ENCODE measurements at regions not wholly inside any gene's neighbourhood (a gene's known extent, or its start where the extent isn't known, plus 50 kb on each side); places are given as distances from the start of the nearest gene placed in this dataset.

DNA sequence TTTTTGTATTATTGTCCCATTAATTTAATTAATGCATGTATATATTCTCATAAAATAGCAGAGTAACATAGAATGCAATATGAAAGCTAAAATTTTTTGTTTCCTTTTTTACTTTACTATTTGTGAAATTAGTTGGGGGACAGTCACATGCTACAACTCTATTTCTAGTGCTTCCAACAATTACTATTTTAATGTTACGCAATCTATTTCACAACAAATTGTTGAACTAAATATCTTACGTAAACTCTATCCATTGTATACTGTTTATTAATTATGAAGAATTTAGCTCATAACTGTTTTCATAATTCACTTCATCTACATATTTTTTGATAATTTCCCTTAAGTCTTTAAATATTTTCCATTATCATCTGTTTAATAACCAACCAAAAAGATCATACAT lies 1685.4 kb upstream of the CDH6 start:
- no peak for TF ChIP-seq CTCF (IDR thresholded peaks at IDR 0.05; ENCODE audit: control extremely low read depth, extremely low read depth, low read depth, missing control alignments)
- ChIA-PET CTCF (no interaction called here), POLR2A (no interaction called here)
- no peak for DNase-seq (ENCODE audit: extremely low spot score)

DNA sequence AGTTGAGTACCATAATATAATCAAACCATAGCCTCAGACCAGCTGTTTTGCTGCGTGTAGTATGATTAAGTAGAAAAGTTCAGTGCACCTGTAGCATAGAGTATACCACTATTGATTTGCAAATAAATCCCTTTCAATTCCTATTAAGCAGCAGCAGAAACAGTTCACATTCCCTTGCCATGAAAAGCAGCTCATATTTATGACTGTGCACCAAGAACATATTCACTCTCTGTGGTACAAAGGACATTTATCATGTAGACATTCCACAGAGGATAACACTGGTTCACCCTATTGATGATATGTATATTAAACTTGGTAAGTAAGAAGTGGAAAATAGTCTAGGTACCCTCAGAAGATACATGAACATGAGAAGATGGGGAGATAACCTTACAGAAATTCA lies 1689.1 kb upstream of the CDH6 start:
- no peak for TF ChIP-seq CTCF (IDR thresholded peaks at IDR 0.05; ENCODE audit: control extremely low read depth, extremely low read depth, low read depth, missing control alignments)
- CTCF ChIA-PET = no interaction called here
- POLR2A ChIA-PET = no interaction called here
- no peak for DNase-seq (ENCODE audit: extremely low spot score)

DNA sequence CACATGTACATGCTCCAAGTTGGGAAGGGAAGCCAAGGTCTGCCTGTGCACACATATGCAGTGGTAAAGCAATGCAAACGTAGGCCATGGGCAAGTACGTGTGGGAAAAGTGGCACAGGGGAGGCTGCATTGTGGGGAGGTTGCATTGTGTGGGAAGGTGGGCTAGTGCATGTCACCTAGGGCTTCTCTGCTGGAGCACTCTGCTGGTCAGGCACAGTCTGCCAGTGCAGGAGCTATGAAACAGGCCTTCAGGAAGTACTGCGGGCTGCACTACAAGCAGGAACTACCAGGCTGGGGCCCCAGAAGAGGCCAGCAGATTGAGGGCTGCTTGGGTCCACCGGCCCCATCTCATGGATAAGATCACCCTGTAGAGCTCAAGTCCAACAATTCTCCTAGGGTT lies 1694.6 kb upstream of the CDH6 start:
- TF ChIP-seq CTCF (IDR thresholded peaks at IDR 0.05; ENCODE audit: control extremely low read depth, extremely low read depth, low read depth, missing control alignments) = no peak
- ChIA-PET CTCF (interaction anchor here (1.6 kb wide), 1 partner anchor 20 kb away, joined by 3 read pairs; no protein-coding TSS in a partner anchor), POLR2A (no interaction called here)
- DNase-seq (ENCODE audit: extremely low spot score) = no peak

DNA sequence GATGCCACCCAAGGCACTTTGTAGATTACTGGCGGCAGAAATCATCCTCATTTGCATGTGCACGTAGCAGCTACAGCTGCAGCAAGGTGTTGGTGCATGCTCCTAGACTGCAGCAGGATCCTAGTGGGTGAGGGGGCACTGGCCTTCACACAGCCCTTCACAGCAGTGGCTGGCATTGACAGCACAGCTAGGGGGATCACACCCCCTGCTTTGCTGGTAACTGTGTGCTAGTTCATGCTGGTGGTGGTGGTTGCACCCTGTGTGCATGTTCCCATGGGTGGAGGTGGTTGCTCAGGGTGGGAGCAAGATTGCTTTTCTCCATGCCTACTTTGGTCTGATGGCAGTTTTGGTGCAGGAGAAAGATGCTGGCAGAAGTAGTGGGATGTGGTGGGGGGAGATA lies 1695.1 kb upstream of the CDH6 start:
- ChIA-PET CTCF (no interaction called here), POLR2A (no interaction called here)
- DNase-seq (ENCODE audit: extremely low spot score) = no peak

GRCh38 chr5:29485333-29485732 lies 1708.2 kb upstream of the CDH6 start:
- ChIA-PET POLR2A (no interaction called here), CTCF (no interaction called here)
- no peak for TF ChIP-seq CTCF (IDR thresholded peaks at IDR 0.05; ENCODE audit: control extremely low read depth, extremely low read depth, low read depth, missing control alignments)

More for the DNA sequence above, 1695.1 kb upstream of the CDH6 start:
- no peak for TF ChIP-seq CTCF (IDR thresholded peaks at IDR 0.05; ENCODE audit: control extremely low read depth, extremely low read depth, low read depth, missing control alignments)

GRCh38 chr5:29469581-29469980 lies 1723.9 kb upstream of the CDH6 start:
- ChIA-PET POLR2A (no interaction called here), CTCF (no interaction called here)
- no peak for DNase-seq (ENCODE audit: extremely low spot score)
- TF ChIP-seq CTCF (IDR thresholded peaks at IDR 0.05; ENCODE audit: control extremely low read depth, extremely low read depth, low read depth, missing control alignments) = no peak

More at GRCh38 chr5:29485333-29485732, 1708.2 kb upstream of the CDH6 start:
- DNase-seq (ENCODE audit: extremely low spot score) = no peak

GRCh38 chr5:29462241-29462640 lies 1731.2 kb upstream of the CDH6 start:
- ChIA-PET CTCF (no interaction called here), POLR2A (no interaction called here)
- TF ChIP-seq CTCF (IDR thresholded peaks at IDR 0.05; ENCODE audit: control extremely low read depth, extremely low read depth, low read depth, missing control alignments) = no peak
- DNase-seq (ENCODE audit: extremely low spot score) = no peak

Data from GM10248 (cell line).